ENCODE measurements at regions not wholly inside any gene's neighbourhood (a gene's known extent, or its start where the extent isn't known, plus 50 kb on each side); places are given as distances from the start of the nearest gene placed in this dataset.
A peak's percentile ranks its signal among the peaks of the same experiment; 100 is the strongest.

DNA sequence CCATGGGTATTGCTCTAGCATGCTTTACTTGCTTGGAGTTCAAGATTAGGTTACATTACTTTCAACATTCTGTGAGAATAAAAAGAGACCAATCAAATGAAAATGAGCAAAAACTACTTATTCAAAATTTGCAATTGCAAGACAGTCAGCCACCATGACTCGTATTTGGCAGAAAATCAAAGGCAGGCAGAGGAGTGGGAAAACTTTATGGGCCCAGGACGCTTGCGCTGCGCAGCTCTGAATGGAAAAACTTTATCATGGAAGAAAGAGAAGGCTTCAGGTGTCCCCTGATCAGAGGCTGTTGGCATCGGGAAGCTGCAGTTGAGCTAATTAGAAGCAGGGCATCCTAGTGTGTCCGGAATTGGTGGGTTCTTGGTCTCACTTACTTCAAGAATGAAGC, 250.6 kb downstream of the USP46 start:
- TF ChIP-seq POLR2A (IDR thresholded peaks at IDR 0.05; ENCODE audit: borderline replicate concordance, extremely low read depth, insufficient read depth, insufficient read length) (no peak), TCF7L2 (IDR thresholded peaks at IDR 0.05; ENCODE audit: borderline replicate concordance, extremely low read depth, insufficient read depth, insufficient read length) (peak; percentile 28), REST (IDR thresholded peaks at IDR 0.05; ENCODE audit: low read depth) (no peak), ZNF274 (IDR thresholded peaks at IDR 0.05; ENCODE audit: low read depth, low read length) (no peak), ZBTB33 (IDR thresholded peaks at IDR 0.05; ENCODE audit: extremely low read depth, insufficient replicate concordance, low read length) (no peak), POLR2AphosphoS5 (IDR thresholded peaks at IDR 0.05; ENCODE audit: low read depth, low read length) (no peak), CTCF (IDR thresholded peaks at IDR 0.05 in 2 of 3, conservative IDR thresholded peaks at IDR 0.05 in 1 of 3; ENCODE audit: borderline replicate concordance in 1 of 3, insufficient read depth in 1 of 3, low read depth in 2 of 3, low read length in 2 of 3) (no peak), EZH2 (IDR thresholded peaks at IDR 0.05) (no peak), CEBPB (IDR thresholded peaks at IDR 0.05; ENCODE audit: low read depth) (no peak), SP1 (IDR thresholded peaks at IDR 0.05; ENCODE audit: low read depth) (no peak), RAD21 (IDR thresholded peaks at IDR 0.05; ENCODE audit: low read depth) (no peak), YY1 (IDR thresholded peaks at IDR 0.05; ENCODE audit: extremely low read depth, insufficient replicate concordance, low read depth, low read length) (no peak), SIN3A (IDR thresholded peaks at IDR 0.05; ENCODE audit: low read depth) (no peak)
- TF ChIP-seq, protein P1, sequence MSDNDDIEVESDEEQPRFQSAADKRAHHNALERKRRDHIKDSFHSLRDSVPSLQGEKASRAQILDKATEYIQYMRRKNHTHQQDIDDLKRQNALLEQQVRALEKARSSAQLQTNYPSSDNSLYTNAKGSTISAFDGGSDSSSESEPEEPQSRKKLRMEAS (IDR thresholded peaks at IDR 0.05) = no peak
